HG03103 (cell line): ENCODE measurements at regions not wholly inside any gene's neighbourhood (a gene's known extent, or its start where the extent isn't known, plus 50 kb on each side); places are given as distances from the start of the nearest gene placed in this dataset.

Source experiments
- ATAC-seq: cut with Tn5 transposase; IDR thresholded peaks from one replicate; pipeline ENCODE4 v1.9.1; 2021; ENCODE audit warnings: low read depth; ENCODE audit not compliant: unreplicated experiment

- ATAC-seq: no peak
Observed at GRCh38 chr5:124692950-124693349, 53.5 kb downstream of the ZNF608 start.

DNA sequence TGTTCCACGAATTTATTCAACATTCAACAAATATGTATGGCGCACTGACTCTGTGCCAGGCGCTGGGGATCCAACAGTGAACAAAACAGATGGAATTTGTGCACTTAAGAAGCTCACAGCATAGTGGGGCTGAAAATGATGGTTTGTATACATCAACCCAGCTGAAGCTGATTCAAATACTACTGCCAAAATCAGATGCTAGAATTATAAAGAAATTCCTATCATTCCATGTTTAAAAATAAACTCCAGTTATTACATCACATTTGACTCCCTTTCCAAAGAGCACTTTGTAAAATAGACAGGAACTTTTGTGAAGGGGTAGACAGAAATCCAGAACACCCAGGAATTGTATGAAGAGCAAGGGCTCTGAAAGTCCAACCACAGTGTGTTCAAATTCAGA is 54.1 kb downstream of the ZNF608 start:
- no peak for ATAC-seq

DNA sequence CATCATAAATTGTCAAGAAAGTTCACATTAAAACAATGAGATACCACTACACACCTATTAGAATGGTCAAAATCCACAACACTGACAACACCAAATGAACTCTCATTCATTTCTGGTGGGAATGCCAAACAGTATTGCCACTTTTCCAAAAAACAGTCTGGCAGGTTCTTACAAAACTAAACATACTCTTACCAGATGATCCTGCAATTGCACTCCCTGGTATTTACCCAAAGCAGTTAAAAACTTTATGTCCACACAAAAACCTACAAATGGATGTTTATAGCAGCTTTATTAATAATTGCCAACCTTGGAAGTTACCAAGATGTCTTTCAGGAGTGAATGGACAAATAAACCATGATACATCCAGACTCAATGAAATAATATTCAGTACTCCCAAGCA is 56.8 kb downstream of the ZNF608 start:
- ATAC-seq: no peak

- ATAC-seq: no peak
Observed at GRCh38 chr5:124686239-124687004, 60.0 kb downstream of the ZNF608 start.

DNA sequence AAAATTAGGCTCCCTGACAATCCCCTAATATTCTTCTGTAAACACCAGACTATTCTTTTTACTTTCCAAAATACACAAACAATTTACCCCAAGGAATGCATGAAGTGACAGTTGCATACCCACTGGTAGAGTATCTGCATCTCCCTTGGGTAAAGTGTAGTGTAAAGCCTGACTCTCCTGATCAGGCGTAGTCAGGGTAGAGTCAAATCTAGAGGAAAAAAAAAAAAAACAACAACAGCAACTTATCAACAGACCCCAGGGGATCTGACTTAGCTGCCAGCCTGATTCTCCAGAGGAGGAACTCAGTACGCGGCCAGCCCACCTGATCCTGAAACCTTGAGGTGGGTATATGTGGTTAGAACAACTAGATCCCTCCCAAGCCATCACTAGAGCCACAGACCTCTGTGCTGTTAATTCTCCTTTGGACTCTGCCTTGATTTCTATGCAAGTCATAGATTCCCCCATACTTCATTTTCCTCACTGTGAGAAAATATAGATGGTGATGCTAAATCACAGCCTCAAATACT is 61.0 kb downstream of the ZNF608 start:
- ATAC-seq: no peak

- no peak for ATAC-seq
Observed at GRCh38 chr5:124683917-124684555, 62.4 kb downstream of the ZNF608 start.

DNA sequence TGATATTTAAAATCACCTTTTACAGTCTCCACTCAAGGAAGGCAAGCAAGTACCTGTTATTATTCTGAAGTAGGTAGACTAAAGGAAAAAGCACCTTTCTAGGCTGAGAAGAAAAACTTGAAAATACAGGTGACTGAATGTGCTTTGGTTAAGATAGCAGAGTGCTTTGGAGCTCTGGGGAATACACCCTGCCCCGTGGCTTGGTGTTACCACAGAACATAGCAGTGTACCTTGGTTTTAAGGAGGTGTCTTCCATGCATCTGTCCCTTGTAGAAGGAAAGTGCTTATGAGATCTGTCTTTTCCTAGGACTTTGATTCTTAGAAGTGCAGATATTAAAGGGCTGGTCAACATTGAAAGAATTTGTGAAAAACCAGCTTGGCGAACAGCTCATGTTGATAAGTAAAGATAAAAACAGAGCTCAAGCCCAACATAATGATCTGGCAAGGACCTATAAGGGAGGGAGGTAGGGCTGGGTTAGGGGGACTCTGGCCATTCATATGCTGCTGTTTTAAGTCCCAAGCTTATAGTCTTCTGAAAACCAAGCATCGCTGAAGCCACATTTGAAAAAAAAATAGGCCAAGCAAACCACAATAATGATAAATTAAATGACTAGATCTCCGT is 66.8 kb downstream of the ZNF608 start:
- ATAC-seq: no peak

DNA sequence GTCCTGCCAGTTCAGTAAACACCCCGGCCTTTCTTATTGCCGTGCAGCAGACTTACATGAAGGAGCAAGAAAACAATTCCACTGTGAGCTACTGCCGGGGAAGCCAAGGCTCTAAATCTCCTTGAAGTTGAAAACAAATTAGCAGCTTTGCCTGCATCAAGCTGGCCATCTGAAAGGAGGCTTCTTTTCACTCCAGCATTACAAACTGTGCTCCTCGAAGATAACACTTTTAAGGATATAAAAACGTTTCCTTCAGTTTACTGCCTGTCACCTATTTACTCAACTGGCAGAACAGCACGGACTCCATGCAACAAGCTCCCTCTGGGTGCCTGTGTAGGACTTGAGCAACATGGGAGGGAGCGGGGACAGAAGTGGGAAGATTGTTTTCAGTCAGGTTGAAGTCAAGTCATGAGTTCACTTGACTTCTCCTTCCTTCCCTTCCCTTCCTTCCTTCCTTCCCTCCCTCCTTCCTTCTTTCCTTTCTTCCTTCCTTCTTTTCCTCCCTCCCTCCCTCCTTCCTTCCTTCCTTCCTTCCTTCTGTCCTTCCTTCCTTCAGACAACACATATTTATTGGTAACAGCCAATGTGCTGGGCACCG is 67.4 kb downstream of the ZNF608 start:
- no peak for ATAC-seq

DNA sequence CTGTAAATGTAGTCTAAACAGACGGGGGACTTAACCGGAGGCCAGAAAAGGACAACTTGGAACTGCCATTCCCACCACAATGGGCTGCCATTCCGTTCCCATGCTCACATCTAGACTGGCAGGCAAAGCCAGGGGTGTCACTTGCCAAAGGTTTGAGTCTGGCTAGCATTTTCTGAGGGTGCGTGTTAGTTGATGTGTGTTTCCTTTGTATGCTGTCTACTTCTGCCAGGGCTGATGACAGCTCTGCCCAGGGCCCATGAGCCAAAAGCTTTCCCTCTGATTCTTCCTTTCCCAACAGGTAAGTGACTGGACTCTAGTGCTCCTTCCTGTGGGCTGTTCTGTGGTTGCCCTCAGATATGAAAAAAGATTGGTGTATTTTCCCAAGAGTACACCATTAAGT is 68.0 kb downstream of the ZNF608 start:
- ATAC-seq: no peak

- ATAC-seq: no peak
Observed at GRCh38 chr5:124677374-124678351, 68.8 kb downstream of the ZNF608 start.

DNA sequence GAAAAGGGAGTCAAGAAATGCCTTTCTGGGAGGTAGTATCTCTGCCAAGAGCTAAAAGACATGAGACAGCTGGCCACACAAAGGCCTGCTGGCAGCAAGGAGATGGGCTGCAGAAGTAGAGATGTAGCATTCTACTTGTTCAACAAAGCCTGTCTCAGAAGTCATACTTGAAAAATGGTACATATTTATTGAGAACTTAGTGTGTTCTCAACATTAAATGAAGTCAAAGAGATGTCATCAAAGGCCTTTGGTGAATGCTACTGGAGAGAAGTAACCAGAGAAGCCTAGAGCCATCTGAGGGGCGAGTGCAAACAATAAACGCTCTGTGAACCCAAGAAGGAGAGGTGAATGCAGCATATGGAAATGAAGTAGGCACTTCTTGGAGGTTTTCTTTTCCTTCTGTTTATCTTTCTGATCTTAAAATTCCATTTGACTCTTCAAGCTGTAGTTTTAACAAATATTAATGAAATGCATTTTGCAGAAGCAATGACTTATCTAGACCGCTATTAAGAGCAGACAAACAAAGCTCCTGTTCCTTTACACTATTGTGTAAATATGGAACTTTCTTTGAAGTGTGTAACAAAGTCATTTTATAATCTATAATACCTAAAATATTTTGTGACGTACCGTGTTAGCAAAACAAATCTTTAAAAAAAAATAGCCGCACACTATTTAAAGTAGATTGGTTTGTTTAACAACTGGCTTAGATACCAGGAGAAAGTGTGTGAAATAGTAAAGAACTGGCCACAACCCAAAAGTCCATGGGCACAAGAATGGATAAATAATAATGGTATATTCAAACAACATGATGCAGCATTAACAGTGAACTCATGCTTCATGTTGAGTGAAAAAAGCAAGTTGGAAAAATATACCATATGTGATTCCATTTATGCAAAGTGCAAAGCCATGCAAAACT is 70.2 kb downstream of the ZNF608 start:
- ATAC-seq: no peak

DNA sequence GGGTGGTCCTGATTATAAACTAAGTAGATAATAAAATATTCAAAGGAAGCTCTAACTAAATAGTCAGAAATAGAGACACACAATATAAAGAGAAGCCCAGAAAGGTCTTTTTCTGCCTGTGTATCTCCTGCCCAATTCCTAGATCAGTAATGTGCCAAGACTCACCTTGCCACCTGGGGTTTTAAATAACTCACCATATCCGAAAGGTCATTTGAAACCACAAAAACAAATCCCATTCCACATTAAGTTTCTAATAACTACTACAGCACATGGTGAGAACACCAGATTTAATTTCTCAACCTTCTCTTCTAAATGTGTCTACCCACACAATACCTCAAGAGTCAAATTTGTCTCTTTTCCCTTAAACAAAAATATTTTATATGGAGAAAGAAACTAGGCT is 75.2 kb downstream of the ZNF608 start:
- ATAC-seq: no peak

DNA sequence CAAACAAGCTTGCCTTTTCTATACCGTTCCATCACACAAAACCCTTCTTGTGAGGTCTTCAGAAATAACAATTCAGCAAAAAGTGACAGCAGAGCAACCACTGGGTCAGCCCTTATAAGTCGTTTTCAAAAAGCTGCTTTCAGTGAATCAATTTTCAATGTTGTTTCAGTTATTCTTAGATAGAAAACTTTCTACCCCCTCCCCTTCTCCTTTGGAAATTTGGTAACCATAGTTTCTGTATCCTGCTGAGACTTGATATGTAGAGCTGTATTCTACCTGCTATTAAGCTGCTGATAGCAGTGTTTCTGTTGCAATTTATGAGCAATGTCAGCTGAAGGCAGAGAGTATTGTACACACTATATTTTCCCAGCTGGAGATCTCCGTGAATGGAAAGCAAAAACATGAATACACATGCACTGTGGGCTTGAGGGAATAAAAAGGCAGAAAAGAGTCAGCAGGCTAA is 75.7 kb downstream of the ZNF608 start:
- ATAC-seq: no peak

- no peak for ATAC-seq
Observed at GRCh38 chr5:124669956-124670721, 76.3 kb downstream of the ZNF608 start.

DNA sequence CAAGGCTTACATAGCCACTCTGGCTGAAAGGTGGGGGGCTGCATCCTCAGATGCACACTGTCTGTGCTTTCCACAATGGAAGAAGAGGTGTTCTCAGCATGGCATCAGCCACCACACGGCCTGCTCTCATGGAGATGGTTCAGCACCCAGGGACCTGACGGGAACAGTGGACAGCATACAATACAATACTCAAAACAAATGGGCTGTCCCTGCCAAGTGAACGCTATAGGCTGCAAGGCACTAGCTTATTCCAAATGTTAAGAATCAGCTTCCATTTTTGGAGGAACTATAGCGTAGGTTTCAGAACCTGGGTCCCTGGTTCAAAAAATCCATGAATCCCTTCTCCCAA is 77.2 kb downstream of the ZNF608 start:
- no peak for ATAC-seq

- no peak for ATAC-seq
Observed at GRCh38 chr5:124668353-124669299, 77.8 kb downstream of the ZNF608 start.

GRCh38 chr5:124665625-124666024 is 80.8 kb downstream of the ZNF608 start:
- no peak for ATAC-seq
